CD4-positive, alpha-beta T cell treated with Interleukin-10 for 1 hour (primary cell): ENCODE measurements at regions not wholly inside any gene's neighbourhood (a gene's known extent, or its start where the extent isn't known, plus 50 kb on each side); places are given as distances from the start of the nearest gene placed in this dataset.

Experiments used
- DNase-seq: peaks from one replicate; pipeline ENCODE4 v3.0.0-alpha.2; 2020

- DNase-seq, result no peak
These were observed 513.0 kb upstream of the ANKRD30A start for GRCh38 chr10:36612436-36612835.

GRCh38 chr10:36608866-36609265 is 516.5 kb upstream of the ANKRD30A start:
- DNase-seq, result no peak

DNA sequence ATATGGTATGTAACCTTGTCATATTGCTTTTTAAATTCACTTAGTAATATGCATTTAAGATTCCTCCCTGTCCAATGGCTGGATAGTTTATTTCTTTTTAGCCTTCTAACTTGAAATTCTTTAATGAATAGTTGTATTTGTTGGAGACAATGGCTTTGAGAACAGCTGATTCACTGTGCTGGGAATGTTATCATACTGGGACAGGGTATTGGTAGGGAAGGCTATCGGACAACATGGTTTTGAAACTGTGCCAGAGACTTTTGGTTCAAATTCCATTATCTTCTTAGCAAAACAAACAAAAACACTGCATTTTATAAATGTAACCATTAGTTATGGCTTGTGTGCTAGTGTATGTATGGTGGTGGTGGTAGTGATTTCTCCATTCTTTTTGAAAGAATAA is 517.1 kb upstream of the ANKRD30A start:
- DNase-seq, result no peak

DNA sequence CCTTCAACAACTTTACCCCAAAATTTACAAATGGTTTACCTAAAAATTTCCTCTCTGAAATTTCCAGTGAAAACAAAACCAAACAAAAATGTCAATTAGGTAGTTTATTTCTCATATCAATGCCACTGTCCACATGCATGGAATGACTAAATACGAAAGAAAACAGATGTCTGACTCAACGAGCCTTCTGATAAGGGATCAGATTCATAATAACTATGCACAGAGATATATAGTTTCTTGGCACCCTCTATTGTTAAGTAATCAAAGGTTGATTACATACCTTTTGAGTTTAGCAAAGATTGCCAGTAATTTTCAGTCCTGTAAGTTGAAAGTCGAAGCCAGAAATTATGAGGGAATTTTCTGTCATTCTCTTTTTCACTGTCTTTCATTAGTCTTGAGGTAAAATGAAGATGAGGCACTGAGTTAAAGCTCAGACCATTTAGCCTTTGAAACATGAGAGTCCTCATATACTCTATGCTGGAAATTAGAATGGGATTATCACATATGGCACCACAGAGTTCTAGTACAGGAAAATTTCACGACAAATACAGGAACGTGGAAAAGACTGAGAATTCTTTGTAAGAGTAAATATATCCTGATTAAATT is 519.1 kb upstream of the ANKRD30A start:
- no peak for DNase-seq

GRCh38 chr10:36604316-36604715 is 521.1 kb upstream of the ANKRD30A start:
- DNase-seq, result no peak

- no peak for DNase-seq
These were observed 521.7 kb upstream of the ANKRD30A start for GRCh38 chr10:36603688-36604087.

DNA sequence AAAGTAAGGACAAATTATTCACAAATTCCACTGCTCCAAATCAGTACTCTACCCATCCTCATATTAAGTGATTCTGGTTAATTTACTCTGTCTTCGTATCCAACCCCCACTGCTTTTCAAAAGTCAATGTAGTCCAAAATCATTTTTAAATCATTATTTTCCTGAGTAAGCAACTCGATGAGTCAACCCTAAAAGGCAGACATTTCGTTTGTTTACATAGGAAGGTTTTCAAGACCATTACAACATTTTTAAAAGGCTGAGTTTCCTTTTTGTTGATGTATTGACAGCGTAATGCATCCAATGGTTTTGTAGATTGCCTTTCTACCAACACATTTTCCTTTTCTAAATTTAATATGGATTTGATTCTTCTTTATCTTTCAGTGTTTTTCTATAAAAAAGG is 523.0 kb upstream of the ANKRD30A start:
- DNase-seq, result no peak

- no peak for DNase-seq
These were observed 527.6 kb upstream of the ANKRD30A start for GRCh38 chr10:36597756-36598320.

DNA sequence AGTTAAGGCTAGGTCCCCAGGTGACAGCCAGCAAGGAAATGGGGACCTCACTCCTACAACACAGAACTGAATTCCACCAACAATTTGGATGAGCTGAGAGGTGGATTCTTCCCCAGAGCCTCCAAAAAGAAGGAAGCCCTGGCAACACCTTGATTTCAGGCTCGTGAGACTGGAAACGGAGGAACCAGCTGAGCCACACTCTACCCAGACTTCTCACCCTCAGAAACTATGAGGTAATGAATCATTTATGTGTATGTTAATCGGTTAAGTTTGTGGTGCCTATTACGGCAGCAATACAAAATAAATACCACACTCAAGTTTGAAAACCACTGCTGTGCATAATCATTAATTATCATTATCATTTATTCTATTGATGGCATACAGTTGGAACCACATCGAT is 532.4 kb upstream of the ANKRD30A start:
- no peak for DNase-seq

DNA sequence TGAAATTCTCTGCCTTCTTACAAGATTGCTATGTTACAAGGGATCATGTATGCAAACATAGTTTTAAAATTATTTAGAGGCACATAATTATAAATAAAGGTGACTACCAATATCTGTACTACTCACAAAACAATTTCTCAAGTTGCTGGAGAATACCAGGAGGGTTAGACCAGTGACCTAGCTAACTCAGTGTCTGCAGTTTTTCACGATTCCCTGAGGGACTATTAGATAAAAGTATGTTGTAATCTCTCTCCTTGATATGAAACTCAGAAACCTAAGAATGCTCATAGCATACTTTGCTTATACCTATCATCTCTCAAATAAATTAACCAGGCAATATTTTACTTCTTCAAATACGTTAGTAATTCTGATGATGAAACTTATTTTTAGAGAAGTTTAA is 534.0 kb upstream of the ANKRD30A start:
- no peak for DNase-seq

- no peak for DNase-seq
These were observed 541.7 kb upstream of the ANKRD30A start for GRCh38 chr10:36583690-36584089.

- no peak for DNase-seq
These were observed 544.2 kb upstream of the ANKRD30A start for GRCh38 chr10:36581237-36581636.

GRCh38 chr10:36578306-36578705 is 547.1 kb upstream of the ANKRD30A start:
- no peak for DNase-seq

DNA sequence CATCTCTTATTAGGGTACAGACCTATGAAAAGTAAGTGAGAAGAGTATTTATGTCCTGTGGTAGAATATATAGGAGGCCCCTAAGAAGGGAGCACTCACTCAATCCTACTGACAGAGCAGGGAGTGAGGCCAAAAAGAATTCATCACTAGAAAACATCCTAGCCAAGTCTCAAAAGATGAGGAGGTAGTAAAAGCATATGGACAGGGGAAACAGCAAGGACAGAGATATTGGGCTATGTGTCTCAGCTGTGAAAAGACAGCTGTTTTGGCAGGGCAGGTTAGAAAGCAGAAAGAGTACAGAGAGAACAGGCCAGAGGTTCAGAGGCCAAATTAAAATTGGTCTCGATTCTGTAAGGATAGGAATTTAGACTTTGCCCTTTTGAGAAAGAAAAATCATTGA is 548.3 kb upstream of the ANKRD30A start:
- DNase-seq, result no peak

- DNase-seq, result no peak
These were observed 551.2 kb upstream of the ANKRD30A start for GRCh38 chr10:36574207-36574606.

- DNase-seq, result no peak
These were observed 552.2 kb upstream of the ANKRD30A start for GRCh38 chr10:36573246-36573645.

DNA sequence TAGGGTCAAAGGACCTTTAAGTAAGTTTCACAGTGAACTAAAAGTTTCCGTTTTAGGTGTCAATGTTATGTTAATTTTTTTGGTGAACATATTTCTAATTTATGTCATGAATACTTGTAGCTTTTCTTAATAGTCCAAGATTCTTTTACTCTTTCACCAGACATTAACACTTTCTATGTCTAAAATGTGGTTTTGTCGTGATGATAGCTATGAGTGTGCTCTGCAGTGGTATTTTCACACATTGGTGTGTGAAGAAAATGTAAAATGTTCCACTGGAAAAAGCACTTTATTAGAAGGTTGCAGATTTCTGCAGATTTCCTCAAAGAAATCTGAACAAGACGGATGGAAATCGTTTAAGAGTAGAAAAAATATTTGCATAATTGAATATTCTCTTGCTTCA is 561.0 kb upstream of the ANKRD30A start:
- no peak for DNase-seq

- DNase-seq, result no peak
These were observed 565.7 kb upstream of the ANKRD30A start for GRCh38 chr10:36559412-36560400.

- DNase-seq, result no peak
These were observed 568.9 kb upstream of the ANKRD30A start for GRCh38 chr10:36556468-36556867.

DNA sequence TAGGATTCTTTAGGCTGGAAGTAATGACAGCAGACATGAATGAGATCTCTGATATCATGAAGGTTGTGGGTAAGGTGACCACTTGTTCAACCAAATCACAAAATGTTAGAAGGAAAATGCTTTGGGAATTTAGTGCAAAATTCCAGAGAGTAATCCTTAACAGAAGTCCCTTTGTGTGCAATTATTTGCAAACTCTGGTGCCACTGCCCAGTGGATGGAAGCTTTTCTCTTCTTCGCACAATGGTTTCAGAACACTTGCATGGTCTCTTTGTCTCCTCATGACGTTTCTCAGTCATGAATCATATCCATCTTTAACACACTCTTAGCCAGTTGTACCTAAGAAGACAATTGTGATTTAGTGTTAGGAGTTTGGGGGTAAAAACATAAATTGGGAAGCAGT is 570.4 kb upstream of the ANKRD30A start:
- DNase-seq, result no peak

DNA sequence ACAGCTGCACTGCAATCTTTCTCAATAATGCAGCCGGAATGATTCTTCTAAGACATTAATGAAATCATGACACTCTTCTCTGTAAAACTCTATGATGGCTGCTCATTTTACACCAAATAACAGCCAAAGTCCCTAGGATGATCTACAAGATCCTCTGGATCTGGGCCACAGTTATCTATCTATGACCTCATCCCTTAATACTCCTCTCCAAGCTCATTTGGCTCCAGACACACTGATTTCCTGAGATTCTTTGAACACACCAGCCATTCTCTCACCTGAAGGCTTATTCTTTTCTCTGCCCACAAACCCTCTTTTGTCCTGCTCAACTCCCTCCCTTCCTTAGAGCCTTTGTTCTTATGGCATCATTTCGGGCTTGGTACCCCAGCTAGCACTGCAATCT is 577.4 kb upstream of the ANKRD30A start:
- no peak for DNase-seq

DNA sequence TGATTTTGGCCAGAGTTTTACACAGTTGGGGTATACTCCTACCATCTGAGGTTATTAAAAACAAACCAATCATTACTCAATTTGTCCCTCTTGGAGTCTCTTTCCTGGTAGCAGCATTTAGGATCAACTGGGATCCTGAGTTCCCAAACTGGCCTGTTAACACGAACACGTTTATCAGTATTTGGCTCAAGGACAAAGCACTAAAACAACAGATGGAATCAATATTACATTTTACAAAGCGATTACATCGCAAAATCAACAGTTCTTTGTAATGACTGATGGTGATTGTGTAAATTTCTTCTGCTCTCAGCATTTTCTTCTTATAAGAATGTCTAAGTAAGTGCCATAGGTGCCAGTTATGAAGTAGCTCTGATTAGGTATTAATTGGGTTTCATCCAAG is 582.9 kb upstream of the ANKRD30A start:
- DNase-seq, result no peak

GRCh38 chr10:36540611-36541010 is 584.8 kb upstream of the ANKRD30A start:
- no peak for DNase-seq

- no peak for DNase-seq
These were observed 586.3 kb upstream of the ANKRD30A start for GRCh38 chr10:36538953-36539586.
